Thymus (tissue), 11 donors: ENCODE measurements at regions not wholly inside any gene's neighbourhood (a gene's known extent, or its start where the extent isn't known, plus 50 kb on each side); places are given as distances from the start of the nearest gene placed in this dataset.

Experiments
- DNase-seq, 9 donors: peaks; one replicate each; pipeline ENCODE4 v3.0.0-alpha.2; 2013; ENCODE audit warnings: low spot score in 9 of 9, low read depth in 6 of 9, missing footprints in 1 of 9
- H3K27ac ChIP-seq, 2 donors: one replicate each; pipeline ENCODE4 v1.5.1; 2013; ENCODE audit warnings: control low read depth in 1 of 2, low read depth in 1 of 2, low read length in 1 of 2, mild to moderate bottlenecking in 1 of 2, moderate library complexity in 1 of 2
- H3K27me3 ChIP-seq, 2 donors: one replicate each; pipeline ENCODE4 v1.5.1; 2013; ENCODE audit warnings: low read length in 1 of 2; ENCODE audit not compliant: control insufficient read depth in 2 of 2, insufficient read depth in 1 of 2
- H3K36me3 ChIP-seq, 2 donors: one replicate each; pipeline ENCODE4 v1.5.1; 2013; ENCODE audit warnings: low read length in 1 of 2, mild to moderate bottlenecking in 1 of 2, moderate library complexity in 1 of 2; ENCODE audit not compliant: control insufficient read depth in 2 of 2, insufficient read depth in 2 of 2
- H3K4me1 ChIP-seq, 2 donors: one replicate each; pipeline ENCODE4 v1.5.1; 2013; ENCODE audit warnings: low read length in 2 of 2; ENCODE audit not compliant: control insufficient read depth in 2 of 2, insufficient read depth in 2 of 2
- H3K4me3 ChIP-seq, 2 donors: one replicate each; pipeline ENCODE4 v1.5.1; 2013; ENCODE audit warnings: low read length in 2 of 2, control low read depth in 1 of 2, mild to moderate bottlenecking in 1 of 2
- H3K9me3 ChIP-seq, 2 donors: one replicate each; pipeline ENCODE4 v1.5.1; 2013; ENCODE audit warnings: low read length in 1 of 2, mild to moderate bottlenecking in 1 of 2; ENCODE audit not compliant: control insufficient read depth in 2 of 2, insufficient read depth in 1 of 2
- WGBS: extraction: QIAGEN DNeasy Blood & Tissue Kit; methylation state at CpG from one replicate; pipeline ENCODE4 v1.1.7; 2013; 5-methylcytosine and 5-hydroxymethylcytosine counted together
- donor health status: healthy.

DNA sequence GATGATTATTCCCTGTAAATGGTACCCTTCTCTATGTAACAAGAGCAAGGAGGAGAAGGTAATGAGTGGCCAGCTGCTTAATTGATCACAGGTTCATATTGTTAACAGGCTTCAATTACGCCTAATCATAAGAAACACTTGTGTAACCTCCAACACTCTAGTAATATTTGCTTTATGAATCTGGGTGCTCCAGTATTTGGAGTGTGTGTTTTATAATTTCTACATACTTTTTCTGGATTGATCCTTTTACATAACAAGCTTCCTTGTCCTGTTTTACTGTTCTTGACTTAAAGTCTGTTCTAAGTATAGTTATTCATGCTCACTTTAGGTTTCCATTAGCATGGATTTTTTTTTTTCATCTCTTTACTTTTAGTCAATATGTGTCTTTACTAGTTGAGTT is 984.2 kb downstream of the AMY1C start:
- H3K27me3 ChIP-seq, result no peaks in the 10 kb centered on the region
- no peaks in the 10 kb centered on the region for H3K36me3 ChIP-seq
- no peaks in the 10 kb centered on the region for H3K4me1 ChIP-seq
- WGBS, result 92% methylated on average over 1 of the region's 1 CpG
- H3K27ac ChIP-seq, result no peak overlapping the region
- DNase-seq, result no peak
- H3K9me3 ChIP-seq, result no peaks in the 10 kb centered on the region
- no peak overlapping the region for H3K4me3 ChIP-seq

DNA sequence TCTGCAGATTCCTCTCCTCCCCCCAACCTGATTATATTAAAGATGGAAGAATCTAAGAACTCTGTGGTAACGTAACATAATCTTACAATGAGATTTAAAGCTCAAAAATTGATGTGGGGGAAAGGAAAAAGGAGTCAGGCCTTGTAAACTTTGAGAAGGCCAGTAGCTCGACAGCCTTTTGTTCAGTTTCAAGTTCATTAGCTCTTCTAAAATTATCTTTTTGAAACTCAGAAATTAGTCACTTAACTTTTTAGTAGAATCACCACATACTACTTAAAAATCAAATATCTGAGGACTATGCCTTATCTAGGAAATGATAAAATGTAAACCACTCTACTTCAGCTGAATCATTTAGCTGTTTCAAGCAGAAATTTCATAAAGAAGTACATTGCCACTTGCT is 996.2 kb downstream of the AMY1C start:
- H3K27ac ChIP-seq, result no peak overlapping the region
- 59% methylated on average over 2 of the region's 2 CpGs for WGBS

DNA sequence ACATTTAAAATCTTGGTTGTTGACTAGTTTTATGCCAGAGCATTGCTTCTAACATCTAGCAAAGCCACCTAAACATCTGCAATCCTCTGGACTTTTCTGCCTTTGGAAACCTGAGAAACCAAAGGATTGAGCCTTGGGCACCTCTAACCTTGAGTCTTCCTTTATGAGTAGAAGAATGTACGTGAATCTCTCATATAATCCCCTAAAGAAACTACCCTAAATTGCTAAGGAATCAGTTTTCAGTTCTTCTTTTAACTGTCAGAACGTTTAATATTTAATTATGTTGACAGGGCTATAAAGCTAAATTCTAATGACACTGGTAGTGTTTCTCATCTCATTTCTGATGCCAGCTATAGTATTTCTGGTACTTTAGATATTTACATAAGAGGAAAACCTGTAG is 997.3 kb downstream of the AMY1C start:
- Histone ChIP-seq H3K4me1 (no peaks in the 10 kb centered on the region), H3K27me3 (no peaks in the 10 kb centered on the region), H3K9me3 (no peaks in the 10 kb centered on the region), H3K27ac (no peak overlapping the region), H3K4me3 (no peak overlapping the region), H3K36me3 (no peaks in the 10 kb centered on the region)
- no peak for DNase-seq
- WGBS, result 78% methylated on average over 2 of the region's 2 CpGs

More for the DNA sequence above, 996.2 kb downstream of the AMY1C start:
- Histone ChIP-seq H3K4me3 (no peak overlapping the region), H3K36me3 (no peaks in the 10 kb centered on the region), H3K4me1 (no peaks in the 10 kb centered on the region), H3K27me3 (no peaks in the 10 kb centered on the region), H3K9me3 (no peaks in the 10 kb centered on the region)
- no peak for DNase-seq

DNA sequence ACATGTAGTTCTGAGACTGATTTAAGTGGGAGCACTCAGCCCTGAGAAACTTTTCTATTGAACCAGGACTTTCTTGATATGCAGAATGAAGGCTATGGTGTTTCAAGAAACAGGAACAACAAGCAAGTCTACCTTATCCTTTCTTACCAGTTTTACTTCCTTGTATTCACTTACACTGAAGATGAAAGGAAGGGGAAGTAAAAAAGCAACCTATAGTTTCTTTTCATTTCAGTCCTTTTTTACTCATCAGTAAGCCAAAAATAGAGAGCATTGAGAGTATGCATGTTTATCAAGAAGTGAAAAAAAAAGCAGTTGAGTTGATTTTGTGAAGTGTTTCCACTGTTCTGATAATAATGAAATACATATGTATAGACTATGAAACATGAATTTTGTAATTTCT is 1010.3 kb downstream of the AMY1C start:
- no peaks in the 10 kb centered on the region for H3K36me3 ChIP-seq
- no peak overlapping the region for H3K4me3 ChIP-seq
- H3K27me3 ChIP-seq, result no peaks in the 10 kb centered on the region
- no peaks in the 10 kb centered on the region for H3K9me3 ChIP-seq
- no peaks in the 10 kb centered on the region for H3K4me1 ChIP-seq
- H3K27ac ChIP-seq, result no peak overlapping the region
- DNase-seq, result peak in 1 of 9 donors; percentile 1

DNA sequence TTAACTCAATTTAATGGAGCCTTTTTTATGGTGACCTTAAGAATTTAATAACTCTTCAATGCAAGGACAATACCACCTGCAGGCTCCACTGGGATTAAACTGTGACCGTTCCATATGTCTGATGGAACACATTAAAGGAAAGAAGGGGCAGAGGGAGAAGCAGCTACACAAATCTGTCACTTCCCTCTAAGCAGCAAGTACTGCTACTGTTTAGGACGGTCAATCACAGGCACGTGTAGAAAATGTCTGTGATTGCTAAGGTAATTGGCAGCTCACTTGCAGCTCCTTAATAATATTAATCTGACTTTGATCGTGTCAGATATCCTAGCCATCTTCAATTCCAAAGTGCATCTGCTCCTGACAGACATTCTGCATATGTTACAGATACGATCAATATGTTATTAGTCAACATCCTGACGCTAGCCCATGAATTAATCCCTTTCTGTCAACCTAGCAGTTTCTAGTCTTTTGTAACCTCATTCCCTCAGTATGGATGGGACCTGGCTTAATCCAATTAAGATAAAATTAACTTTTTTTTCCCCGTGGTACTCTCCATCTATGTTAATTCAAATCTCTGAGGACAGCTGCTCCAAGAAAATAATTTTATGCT is 1012.4 kb downstream of the AMY1C start:
- Histone ChIP-seq H3K27ac (no peak overlapping the region), H3K4me3 (no peak overlapping the region), H3K9me3 (no peaks in the 10 kb centered on the region), H3K36me3 (no peaks in the 10 kb centered on the region), H3K4me1 (no peaks in the 10 kb centered on the region), H3K27me3 (no peaks in the 10 kb centered on the region)
- WGBS, result 90% methylated on average over 7 of the region's 7 CpGs
- DNase-seq, result no peak

DNA sequence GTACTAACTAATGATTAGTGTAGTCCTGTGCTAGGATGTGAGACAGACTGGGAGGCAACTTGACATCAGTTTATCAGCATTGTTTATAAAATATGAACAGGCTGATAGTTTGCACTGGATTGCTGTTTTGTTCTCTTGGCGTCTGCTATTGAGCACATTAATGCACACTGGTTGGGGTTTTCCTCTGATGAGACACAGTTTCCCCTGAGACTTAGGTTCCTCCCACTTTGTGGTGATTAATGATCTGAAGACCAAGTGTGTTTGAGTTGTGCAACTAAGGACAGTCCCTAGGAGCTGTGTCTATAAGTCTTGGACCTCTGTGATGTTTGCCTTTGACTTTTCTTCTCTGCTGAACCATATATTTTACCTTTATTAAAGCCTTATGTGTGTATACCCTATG is 1015.4 kb downstream of the AMY1C start:
- no peak overlapping the region for H3K27ac ChIP-seq
- H3K36me3 ChIP-seq, result no peaks in the 10 kb centered on the region
- H3K4me1 ChIP-seq, result no peaks in the 10 kb centered on the region
- no peak for DNase-seq
- H3K27me3 ChIP-seq, result no peaks in the 10 kb centered on the region
- no peaks in the 10 kb centered on the region for H3K9me3 ChIP-seq
- H3K4me3 ChIP-seq, result no peak overlapping the region
- WGBS, result 97% methylated on average over 1 of the region's 1 CpG

DNA sequence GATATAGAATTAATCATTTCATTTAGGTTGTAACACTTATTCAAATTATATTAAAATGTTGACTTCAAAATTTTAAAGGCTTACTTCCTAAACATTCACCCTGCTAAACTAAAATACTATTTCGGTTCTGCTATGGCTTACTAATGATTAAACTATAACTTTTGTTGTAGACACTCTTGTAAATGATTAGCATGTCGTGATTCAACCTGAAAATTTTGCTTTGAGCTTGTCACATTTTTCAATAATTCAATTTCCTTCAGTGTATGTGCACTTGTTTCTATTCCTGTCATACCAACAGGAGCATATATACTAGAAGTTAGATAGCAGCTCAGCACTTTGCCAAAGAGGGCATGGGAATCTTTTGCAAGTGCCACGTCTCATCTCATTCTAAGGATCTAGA is 1018.8 kb downstream of the AMY1C start:
- 91% methylated on average over 3 of the region's 3 CpGs for WGBS
- Histone ChIP-seq H3K27me3 (no peaks in the 10 kb centered on the region), H3K9me3 (no peaks in the 10 kb centered on the region), H3K27ac (no peak overlapping the region), H3K4me3 (no peak overlapping the region), H3K36me3 (no peaks in the 10 kb centered on the region), H3K4me1 (no peaks in the 10 kb centered on the region)
- DNase-seq, result no peak

DNA sequence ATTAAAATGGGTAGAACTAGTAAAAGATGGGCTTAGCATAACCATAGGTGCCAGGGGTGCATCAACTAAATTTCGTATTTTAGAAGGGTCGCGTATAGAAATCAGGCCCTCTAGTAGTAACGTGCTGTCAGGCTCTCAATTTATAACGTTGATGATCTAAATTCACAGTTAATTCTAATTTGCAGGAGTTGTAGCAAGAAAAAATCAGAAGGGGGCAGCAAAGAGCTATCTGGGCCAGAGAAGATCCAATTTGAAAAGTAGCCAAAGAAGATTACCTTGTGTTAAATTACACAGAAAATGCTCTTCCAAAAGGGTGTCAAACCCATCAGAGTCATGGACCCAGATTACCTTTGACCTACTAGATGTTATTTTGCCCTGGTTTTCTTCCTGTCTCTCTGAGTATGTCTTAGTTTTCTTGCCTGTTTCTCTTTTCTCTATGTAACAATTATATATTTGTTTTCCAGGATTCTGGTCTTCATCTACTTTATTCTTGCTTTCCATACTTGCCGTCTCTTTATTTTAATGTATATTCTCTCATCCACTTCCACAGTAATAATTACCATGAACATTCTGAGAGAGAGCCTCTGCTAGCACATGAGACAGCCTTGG is 1030.9 kb downstream of the AMY1C start:
- DNase-seq, result peak in 2 of 9 donors; percentile 4
- WGBS, result 26% methylated on average over 6 of the region's 6 CpGs
- Histone ChIP-seq H3K4me3 (no peak overlapping the region), H3K27me3 (no peaks in the 10 kb centered on the region), H3K4me1 (no peaks in the 10 kb centered on the region), H3K9me3 (no peaks in the 10 kb centered on the region), H3K36me3 (no peaks in the 10 kb centered on the region), H3K27ac (no peak overlapping the region)

DNA sequence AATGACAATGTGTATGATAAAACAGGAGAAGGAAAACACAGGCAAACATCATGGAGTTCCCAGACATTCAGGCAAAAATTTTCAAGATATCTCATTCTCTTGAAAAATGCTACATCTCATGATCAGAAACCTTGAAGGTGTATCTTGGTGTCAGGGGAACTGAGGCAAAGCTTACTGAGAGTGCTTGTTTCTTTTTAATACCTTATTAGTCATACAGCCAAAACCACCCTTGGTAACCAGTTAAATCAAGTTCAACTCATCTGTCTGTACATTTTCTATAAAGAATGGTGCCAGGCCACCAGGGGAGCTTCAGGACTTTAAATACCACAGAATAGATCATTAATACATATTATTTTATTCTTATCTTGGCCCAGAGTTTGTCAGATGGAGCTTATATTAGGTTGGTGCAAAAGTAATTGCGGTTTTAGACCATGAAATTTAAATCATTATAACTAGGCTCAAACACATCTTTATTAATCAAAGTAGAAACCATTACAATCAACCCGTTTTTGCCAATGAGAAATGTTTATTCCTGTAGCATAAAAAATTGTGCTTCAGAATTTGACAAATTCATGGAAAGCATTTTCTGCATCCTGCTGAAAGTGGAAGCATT is 1036.0 kb downstream of the AMY1C start:
- Histone ChIP-seq H3K27ac (no peak overlapping the region), H3K4me1 (no peaks in the 10 kb centered on the region), H3K9me3 (peaks cover 1 to 9% of the 10 kb centered on the region in 2 donors), H3K36me3 (no peaks in the 10 kb centered on the region), H3K27me3 (no peaks in the 10 kb centered on the region), H3K4me3 (no peak overlapping the region)
- WGBS, result 84% methylated on average over 2 of the region's 2 CpGs
- DNase-seq, result no peak
